ENCODE measurements at regions not wholly inside any gene's neighbourhood (a gene's known extent, or its start where the extent isn't known, plus 50 kb on each side); places are given as distances from the start of the nearest gene placed in this dataset.

GRCh38 chr1:213714645-213715044 is 273.1 kb upstream of the PROX1 start:
- no peaks in the 10 kb centered on the region for H3K4me1 ChIP-seq
- peaks cover 0 to 28% (median 5%) of the 10 kb centered on the region in 8 donors for H3K9me3 ChIP-seq
- no peaks in the 10 kb centered on the region for H3K27me3 ChIP-seq (replicated peaks in 1 of 7)
- TF ChIP-seq POLR2A (IDR thresholded peaks at IDR 0.05) (no peak), POLR2AphosphoS5 (IDR thresholded peaks at IDR 0.05) (no peak)
- TF ChIP-seq, protein P1, sequence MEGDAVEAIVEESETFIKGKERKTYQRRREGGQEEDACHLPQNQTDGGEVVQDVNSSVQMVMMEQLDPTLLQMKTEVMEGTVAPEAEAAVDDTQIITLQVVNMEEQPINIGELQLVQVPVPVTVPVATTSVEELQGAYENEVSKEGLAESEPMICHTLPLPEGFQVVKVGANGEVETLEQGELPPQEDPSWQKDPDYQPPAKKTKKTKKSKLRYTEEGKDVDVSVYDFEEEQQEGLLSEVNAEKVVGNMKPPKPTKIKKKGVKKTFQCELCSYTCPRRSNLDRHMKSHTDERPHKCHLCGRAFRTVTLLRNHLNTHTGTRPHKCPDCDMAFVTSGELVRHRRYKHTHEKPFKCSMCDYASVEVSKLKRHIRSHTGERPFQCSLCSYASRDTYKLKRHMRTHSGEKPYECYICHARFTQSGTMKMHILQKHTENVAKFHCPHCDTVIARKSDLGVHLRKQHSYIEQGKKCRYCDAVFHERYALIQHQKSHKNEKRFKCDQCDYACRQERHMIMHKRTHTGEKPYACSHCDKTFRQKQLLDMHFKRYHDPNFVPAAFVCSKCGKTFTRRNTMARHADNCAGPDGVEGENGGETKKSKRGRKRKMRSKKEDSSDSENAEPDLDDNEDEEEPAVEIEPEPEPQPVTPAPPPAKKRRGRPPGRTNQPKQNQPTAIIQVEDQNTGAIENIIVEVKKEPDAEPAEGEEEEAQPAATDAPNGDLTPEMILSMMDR (IDR thresholded peaks at IDR 0.05 in 8 of 11, conservative IDR thresholded peaks at IDR 0.05 in 3 of 11): no peak
- WGBS, 5 donors: 47 to 54% (median 49%) methylated on average over 4 of the region's 4 CpGs
- H3K27ac ChIP-seq: no peak overlapping the region
- H3K4me3 ChIP-seq: no peak overlapping the region
- intact Hi-C loops (cut with DNase I; ENCODE audit: low total_unique reads): no loop called here
- DNase-seq: no peak
- H3K36me3 ChIP-seq: no peaks in the 10 kb centered on the region

GRCh38 chr1:213715182-213715581 is 272.6 kb upstream of the PROX1 start:
- no peak overlapping the region for H3K4me3 ChIP-seq
- TF ChIP-seq, protein P1 (IDR thresholded peaks at IDR 0.05 in 8 of 11, conservative IDR thresholded peaks at IDR 0.05 in 3 of 11): no peak
- TF ChIP-seq POLR2AphosphoS5 (IDR thresholded peaks at IDR 0.05): no peak
- TF ChIP-seq POLR2A (IDR thresholded peaks at IDR 0.05): no peak
- H3K4me1 ChIP-seq: no peaks in the 10 kb centered on the region
- intact Hi-C loops (cut with DNase I; ENCODE audit: low total_unique reads): no loop called here
- no peaks in the 10 kb centered on the region for H3K27me3 ChIP-seq (replicated peaks in 1 of 7)
- H3K27ac ChIP-seq: no peak overlapping the region
- peaks cover 0 to 23% (median 3%) of the 10 kb centered on the region in 8 donors for H3K9me3 ChIP-seq
- no peaks in the 10 kb centered on the region for H3K36me3 ChIP-seq
- 76 to 97% (median 84%) methylated on average over 1 of the region's 1 CpG for WGBS, 5 donors
- DNase-seq: no peak

GRCh38 chr1:213719462-213719861 is 268.3 kb upstream of the PROX1 start:
- Histone ChIP-seq H3K36me3 (no peaks in the 10 kb centered on the region), H3K4me1 (no peaks in the 10 kb centered on the region), H3K9me3 (peaks cover 0 to 14% (median 0%) of the 10 kb centered on the region in 8 donors), H3K27me3 (replicated peaks in 1 of 7) (no peaks in the 10 kb centered on the region), H3K4me3 (no peak overlapping the region), H3K27ac (no peak overlapping the region)
- WGBS, 5 donors: 41 to 51% (median 44%) methylated on average over 5 of the region's 5 CpGs
- DNase-seq: no peak
- intact Hi-C loops (cut with DNase I; ENCODE audit: low total_unique reads): no loop called here
- TF ChIP-seq, protein P1 (IDR thresholded peaks at IDR 0.05 in 8 of 11, conservative IDR thresholded peaks at IDR 0.05 in 3 of 11): no peak
- TF ChIP-seq POLR2A (IDR thresholded peaks at IDR 0.05): no peak
- no peak for TF ChIP-seq POLR2AphosphoS5 (IDR thresholded peaks at IDR 0.05)

GRCh38 chr1:213720032-213720431 is 267.7 kb upstream of the PROX1 start:
- H3K4me3 ChIP-seq: no peak overlapping the region
- no peaks in the 10 kb centered on the region for H3K36me3 ChIP-seq
- peaks cover 0 to 2% (median 0%) of the 10 kb centered on the region in 6 donors for H3K4me1 ChIP-seq
- no peak overlapping the region for H3K27ac ChIP-seq
- DNase-seq: no peak
- intact Hi-C loops (cut with DNase I; ENCODE audit: low total_unique reads): no loop called here
- 67 to 79% (median 75%) methylated on average over 5 of the region's 5 CpGs for WGBS, 5 donors
- no peak for TF ChIP-seq POLR2A (IDR thresholded peaks at IDR 0.05)
- TF ChIP-seq, protein P1 (IDR thresholded peaks at IDR 0.05 in 8 of 11, conservative IDR thresholded peaks at IDR 0.05 in 3 of 11): no peak
- no peak for TF ChIP-seq POLR2AphosphoS5 (IDR thresholded peaks at IDR 0.05)
- H3K27me3 ChIP-seq (replicated peaks in 1 of 7): no peaks in the 10 kb centered on the region
- peaks cover 0 to 14% (median 0%) of the 10 kb centered on the region in 8 donors for H3K9me3 ChIP-seq
